ENCODE measurements at regions not wholly inside any gene's neighbourhood (a gene's known extent, or its start where the extent isn't known, plus 50 kb on each side); places are given as distances from the start of the nearest gene placed in this dataset.

- peaks cover 13% of the 10 kb centered on the region for H3K9me3 ChIP-seq (ENCODE audit: low read depth, low read length, poor library complexity, severe bottlenecking)
- no peaks in the 10 kb centered on the region for H3K4me1 ChIP-seq (ENCODE audit: insufficient read depth, low read length, poor library complexity, severe bottlenecking)
- CTCF ChIA-PET: no interaction called here
- TF ChIP-seq EZH2 (IDR thresholded peaks at IDR 0.05; ENCODE audit: borderline replicate concordance, low read depth, low read length, poor library complexity, severe bottlenecking): no peak
- TF ChIP-seq CTCF (conservative IDR thresholded peaks at IDR 0.05; ENCODE audit: low read depth, low read length): no peak
- intact Hi-C loops (cut with micrococcal nuclease; ENCODE audit: unreplicated experiment): no loop called here
- BruUV-seq (replicated peaks): no TSS peak
- no peak for DNase-seq (ENCODE audit: low spot score)
- no peaks in the 10 kb centered on the region for H3K27me3 ChIP-seq (replicated peaks; ENCODE audit: insufficient read depth, low read depth, low read length, poor library complexity)
- H3K36me3 ChIP-seq (ENCODE audit: insufficient read depth, low read length, poor library complexity, severe bottlenecking): no peaks in the 10 kb centered on the region
- POLR2A ChIA-PET (ENCODE audit: low non-redundant PET): no interaction called here
- H3K4me3 ChIP-seq (ENCODE audit: low read depth, low read length, poor library complexity, severe bottlenecking): no peak overlapping the region
- no peak overlapping the region for H3K27ac ChIP-seq (ENCODE audit: low read depth, low read length, poor library complexity, severe bottlenecking)
Measured at GRCh38 chr3:22729212-22729611, 473.9 kb upstream of the UBE2E2 start.

- H3K4me1 ChIP-seq (ENCODE audit: insufficient read depth, low read length, poor library complexity, severe bottlenecking): no peaks in the 10 kb centered on the region
- no peaks in the 10 kb centered on the region for H3K27me3 ChIP-seq (replicated peaks; ENCODE audit: insufficient read depth, low read depth, low read length, poor library complexity)
- no peak overlapping the region for H3K4me3 ChIP-seq (ENCODE audit: low read depth, low read length, poor library complexity, severe bottlenecking)
- no peaks in the 10 kb centered on the region for H3K36me3 ChIP-seq (ENCODE audit: insufficient read depth, low read length, poor library complexity, severe bottlenecking)
- intact Hi-C loops (cut with micrococcal nuclease; ENCODE audit: unreplicated experiment): no loop called here
- peaks cover 13% of the 10 kb centered on the region for H3K9me3 ChIP-seq (ENCODE audit: low read depth, low read length, poor library complexity, severe bottlenecking)
- no peak for DNase-seq (ENCODE audit: low spot score)
- H3K27ac ChIP-seq (ENCODE audit: low read depth, low read length, poor library complexity, severe bottlenecking): no peak overlapping the region
- POLR2A ChIA-PET (ENCODE audit: low non-redundant PET): no interaction called here
- BruUV-seq (replicated peaks): no TSS peak
- no peak for TF ChIP-seq CTCF (conservative IDR thresholded peaks at IDR 0.05; ENCODE audit: low read depth, low read length)
- TF ChIP-seq EZH2 (IDR thresholded peaks at IDR 0.05; ENCODE audit: borderline replicate concordance, low read depth, low read length, poor library complexity, severe bottlenecking): no peak
- CTCF ChIA-PET: no interaction called here
Measured at GRCh38 chr3:22729981-22730380, 473.1 kb upstream of the UBE2E2 start.

- no TSS peak for BruUV-seq (replicated peaks)
- POLR2A ChIA-PET (ENCODE audit: low non-redundant PET): no interaction called here
- intact Hi-C loops (cut with micrococcal nuclease; ENCODE audit: unreplicated experiment): no loop called here
- no peaks in the 10 kb centered on the region for H3K36me3 ChIP-seq (ENCODE audit: insufficient read depth, low read length, poor library complexity, severe bottlenecking)
- no peak overlapping the region for H3K27ac ChIP-seq (ENCODE audit: low read depth, low read length, poor library complexity, severe bottlenecking)
- no peak for TF ChIP-seq CTCF (conservative IDR thresholded peaks at IDR 0.05; ENCODE audit: low read depth, low read length)
- no peak for TF ChIP-seq EZH2 (IDR thresholded peaks at IDR 0.05; ENCODE audit: borderline replicate concordance, low read depth, low read length, poor library complexity, severe bottlenecking)
- peaks cover 10% of the 10 kb centered on the region for H3K9me3 ChIP-seq (ENCODE audit: low read depth, low read length, poor library complexity, severe bottlenecking)
- H3K4me1 ChIP-seq (ENCODE audit: insufficient read depth, low read length, poor library complexity, severe bottlenecking): no peaks in the 10 kb centered on the region
- DNase-seq (ENCODE audit: low spot score): no peak
- H3K27me3 ChIP-seq (replicated peaks; ENCODE audit: insufficient read depth, low read depth, low read length, poor library complexity): no peaks in the 10 kb centered on the region
- CTCF ChIA-PET: no interaction called here
- no peak overlapping the region for H3K4me3 ChIP-seq (ENCODE audit: low read depth, low read length, poor library complexity, severe bottlenecking)
Measured at GRCh38 chr3:22730701-22731100, 472.4 kb upstream of the UBE2E2 start.
